Liver (tissue), 3 donors: ENCODE measurements at regions not wholly inside any gene's neighbourhood (a gene's known extent, or its start where the extent isn't known, plus 50 kb on each side); places are given as distances from the start of the nearest gene placed in this dataset.

Experiments used
- ATF3 ChIP-seq: IDR thresholded peaks from 2 replicates; pipeline ENCODE4 v1.6.1; 2016; ENCODE audit warnings: antibody characterized with exemption
- CTCF ChIP-seq: fragments of 150-350 bp; IDR thresholded peaks from 2 replicates; pipeline ENCODE4 v1.5.1; 2017; ENCODE audit warnings: improper control_type of control experiment, low read depth, low read length; ENCODE audit not compliant: missing input control
- EGR1 ChIP-seq, 2 donors: IDR thresholded peaks; 2 replicates each; pipeline ENCODE4 v1.6.1; 2016 to 2018; ENCODE audit warnings: antibody characterized with exemption in 2 of 2, low read depth in 2 of 2
- GABPA ChIP-seq, 2 donors: IDR thresholded peaks in 1 of 2; conservative IDR thresholded peaks in 1 of 2; 2 replicates each; pipeline ENCODE4 v1.6.1; 2016; ENCODE audit warnings: antibody characterized with exemption in 2 of 2, mild to moderate bottlenecking in 1 of 2, moderate library complexity in 1 of 2
- HNF4G ChIP-seq: IDR thresholded peaks from 2 replicates; pipeline ENCODE4 v1.6.1; 2016; ENCODE audit warnings: antibody characterized with exemption
- MAX ChIP-seq: IDR thresholded peaks from 2 replicates; pipeline ENCODE4 v1.6.1; 2016; ENCODE audit warnings: antibody characterized with exemption
- RAD21 ChIP-seq, 2 donors: IDR thresholded peaks; 2 replicates each; pipeline ENCODE4 v1.6.1; 2016; ENCODE audit warnings: antibody characterized with exemption in 2 of 2, mild to moderate bottlenecking in 2 of 2
- RXRA ChIP-seq, 2 donors: IDR thresholded peaks; 2 replicates each; pipeline ENCODE4 v1.6.1; 2017 to 2018; ENCODE audit warnings: antibody characterized with exemption in 2 of 2, mild to moderate bottlenecking in 1 of 2
- SP1 ChIP-seq: IDR thresholded peaks from 2 replicates; pipeline ENCODE4 v1.6.1; 2018; ENCODE audit warnings: antibody characterized with exemption, mild to moderate bottlenecking
- TAF1 ChIP-seq: conservative IDR thresholded peaks from 2 replicates; pipeline ENCODE4 v1.6.1; 2016; ENCODE audit warnings: antibody characterized with exemption, mild to moderate bottlenecking
- YY1 ChIP-seq: IDR thresholded peaks from 2 replicates; pipeline ENCODE4 v1.6.1; 2016; ENCODE audit warnings: antibody characterized with exemption, mild to moderate bottlenecking
- ZBTB33 ChIP-seq: IDR thresholded peaks from 2 replicates; pipeline ENCODE4 v1.6.1; 2016; ENCODE audit warnings: antibody characterized with exemption
- donor health status: healthy.
- donor health status: healthy.

GRCh38 chr1:22231995-22232690 is 89.2 kb upstream of the WNT4 start:
- TF ChIP-seq CTCF, result no peak
- TF ChIP-seq TAF1, result no peak
- no peak for TF ChIP-seq MAX
- TF ChIP-seq ZBTB33, result no peak
- no peak for TF ChIP-seq SP1
- TF ChIP-seq ATF3, result no peak
- TF ChIP-seq RAD21 (IDR thresholded peaks at IDR 0.05), result no peak
- TF ChIP-seq HNF4G, result no peak
- no peak for TF ChIP-seq EGR1 (IDR thresholded peaks at IDR 0.05; ENCODE audit: low read depth in 2 of 2)
- TF ChIP-seq RXRA (IDR thresholded peaks at IDR 0.05), result no peak
- TF ChIP-seq YY1, result no peak
- no peak for TF ChIP-seq GABPA (IDR thresholded peaks at IDR 0.05 in 1 of 2, conservative IDR thresholded peaks at IDR 0.05 in 1 of 2)
